ENCODE measurements at regions not wholly inside any gene's neighbourhood (a gene's known extent, or its start where the extent isn't known, plus 50 kb on each side); places are given as distances from the start of the nearest gene placed in this dataset.

DNA sequence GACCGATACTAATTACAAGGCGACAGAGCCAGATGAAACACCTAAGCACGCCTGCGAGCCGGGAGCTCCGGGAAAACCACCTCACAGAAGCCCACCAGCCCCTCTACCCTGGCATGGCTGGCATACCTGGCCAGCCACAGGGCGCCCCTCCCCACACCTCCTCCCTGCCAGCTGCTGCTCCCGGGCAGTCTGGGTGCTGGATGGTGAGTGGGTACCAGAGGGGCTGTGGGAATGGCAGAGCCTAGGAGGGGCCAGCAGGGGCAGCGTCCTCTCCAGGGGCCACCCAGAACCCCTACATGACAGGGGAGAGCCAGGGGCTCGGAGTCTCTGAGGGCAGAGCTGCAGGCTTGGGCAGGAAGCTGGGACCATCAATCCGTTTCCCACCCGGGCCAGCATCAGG lies 58.7 kb upstream of the GPC1 start:
- in situ Hi-C loops (cut with MboI; ENCODE audit: low pct_ligation_motif_present in 1 of 4, low pct_unique_long_range_greater_than_20kb in 1 of 4, low sequenced_read_pairs in 3 of 4), result no loop called here

DNA sequence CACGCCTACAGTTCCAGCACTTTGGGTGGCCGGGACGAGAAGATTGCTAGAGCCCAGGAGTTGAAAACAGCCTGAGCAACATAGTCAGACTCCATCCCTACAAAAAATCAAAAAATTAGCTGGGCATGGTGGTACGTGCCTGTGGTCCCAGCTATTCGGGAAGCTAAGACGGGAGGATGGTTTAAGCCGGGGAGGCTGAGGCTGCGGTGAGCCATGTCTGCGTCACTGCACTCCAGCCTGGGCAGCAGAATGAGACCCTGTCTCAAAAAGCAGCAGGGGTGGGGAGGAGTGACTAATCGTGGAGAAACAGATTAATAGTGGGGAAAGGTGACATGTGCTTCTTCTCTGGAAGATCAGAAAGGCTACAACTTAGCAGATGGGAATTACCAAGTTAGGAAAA lies 58.1 kb upstream of the GPC1 start:
- 78 to 81% methylated on average over 7 to 10 of the region's 10 CpGs for WGBS, 2 donors (ENCODE audit: low coverage in 1 of 2)

More for the DNA sequence above, 58.7 kb upstream of the GPC1 start:
- intact Hi-C loops (cut with DNase I; ENCODE audit: low total_unique reads), result no loop called here
- H3K4me3 ChIP-seq, result no peak overlapping the region
- peaks cover 3 to 12% (median 8%) of the 10 kb centered on the region in 4 donors for H3K4me1 ChIP-seq
- no peaks in the 10 kb centered on the region for H3K9me3 ChIP-seq
- no peaks in the 10 kb centered on the region for H3K36me3 ChIP-seq
- DNase-seq, result no peak
- H3K27me3 ChIP-seq, result no peaks in the 10 kb centered on the region
- H3K27ac ChIP-seq, result no peak overlapping the region
- WGBS, 2 donors (ENCODE audit: low coverage in 1 of 2), result 76% methylated on average over 12 of the region's 12 CpGs; no CpG with 5 or more reads in 1 of the 2 donors
- TF ChIP-seq POLR2AphosphoS5 (IDR thresholded peaks at IDR 0.05) (no peak), EP300 (IDR thresholded peaks at IDR 0.05; ENCODE audit: low read depth) (no peak), POLR2A (IDR thresholded peaks at IDR 0.05) (no peak)
- TF ChIP-seq, protein P1, sequence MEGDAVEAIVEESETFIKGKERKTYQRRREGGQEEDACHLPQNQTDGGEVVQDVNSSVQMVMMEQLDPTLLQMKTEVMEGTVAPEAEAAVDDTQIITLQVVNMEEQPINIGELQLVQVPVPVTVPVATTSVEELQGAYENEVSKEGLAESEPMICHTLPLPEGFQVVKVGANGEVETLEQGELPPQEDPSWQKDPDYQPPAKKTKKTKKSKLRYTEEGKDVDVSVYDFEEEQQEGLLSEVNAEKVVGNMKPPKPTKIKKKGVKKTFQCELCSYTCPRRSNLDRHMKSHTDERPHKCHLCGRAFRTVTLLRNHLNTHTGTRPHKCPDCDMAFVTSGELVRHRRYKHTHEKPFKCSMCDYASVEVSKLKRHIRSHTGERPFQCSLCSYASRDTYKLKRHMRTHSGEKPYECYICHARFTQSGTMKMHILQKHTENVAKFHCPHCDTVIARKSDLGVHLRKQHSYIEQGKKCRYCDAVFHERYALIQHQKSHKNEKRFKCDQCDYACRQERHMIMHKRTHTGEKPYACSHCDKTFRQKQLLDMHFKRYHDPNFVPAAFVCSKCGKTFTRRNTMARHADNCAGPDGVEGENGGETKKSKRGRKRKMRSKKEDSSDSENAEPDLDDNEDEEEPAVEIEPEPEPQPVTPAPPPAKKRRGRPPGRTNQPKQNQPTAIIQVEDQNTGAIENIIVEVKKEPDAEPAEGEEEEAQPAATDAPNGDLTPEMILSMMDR (IDR thresholded peaks at IDR 0.05), result no peak

DNA sequence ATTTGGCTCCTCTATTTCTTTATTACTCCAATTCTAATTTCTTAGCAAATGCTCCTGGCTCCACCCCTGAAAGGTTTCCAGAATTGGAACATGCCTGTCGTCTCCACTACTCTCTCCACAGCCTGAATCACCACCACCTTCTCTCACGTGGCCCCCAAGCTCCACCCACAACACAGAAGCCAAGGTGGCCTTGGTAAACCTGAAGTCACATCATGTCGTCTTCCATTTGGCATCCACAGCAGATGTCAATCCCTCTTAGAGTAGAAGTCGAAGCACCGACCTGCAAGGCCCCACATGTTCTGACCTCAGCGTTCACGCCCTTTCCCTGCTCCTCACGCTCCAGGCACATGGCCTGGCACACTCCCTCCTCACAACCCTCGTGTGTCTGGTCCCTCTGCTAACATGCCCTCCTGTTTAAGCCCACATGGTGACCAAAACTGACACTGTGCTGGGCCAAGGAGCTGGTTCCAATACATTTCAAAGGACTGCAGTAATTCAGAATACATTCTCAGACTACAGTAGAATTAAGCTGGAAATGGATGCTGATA lies 56.3 kb upstream of the GPC1 start:
- Histone ChIP-seq H3K4me3 (no peak overlapping the region), H3K27me3 (no peaks in the 10 kb centered on the region), H3K27ac (no peak overlapping the region), H3K9me3 (no peaks in the 10 kb centered on the region), H3K4me1 (peaks cover 0 to 6% (median 3%) of the 10 kb centered on the region in 4 donors), H3K36me3 (no peaks in the 10 kb centered on the region)
- DNase-seq, result no peak
- WGBS, 2 donors (ENCODE audit: low coverage in 1 of 2), result 62 to 68% methylated on average over 8 to 9 of the region's 9 CpGs
- in situ Hi-C loops (cut with MboI; ENCODE audit: low pct_ligation_motif_present in 1 of 4, low pct_unique_long_range_greater_than_20kb in 1 of 4, low sequenced_read_pairs in 3 of 4), result no loop called here
- intact Hi-C loops (cut with DNase I; ENCODE audit: low total_unique reads), result no loop called here
- TF ChIP-seq EP300 (IDR thresholded peaks at IDR 0.05; ENCODE audit: low read depth) (no peak), POLR2A (IDR thresholded peaks at IDR 0.05) (no peak), POLR2AphosphoS5 (IDR thresholded peaks at IDR 0.05) (no peak)
- TF ChIP-seq, protein P1 (IDR thresholded peaks at IDR 0.05), result no peak

More for the DNA sequence above, 58.1 kb upstream of the GPC1 start:
- Histone ChIP-seq H3K4me3 (no peak overlapping the region), H3K27ac (no peak overlapping the region), H3K4me1 (peaks cover 3 to 12% (median 8%) of the 10 kb centered on the region in 4 donors), H3K9me3 (no peaks in the 10 kb centered on the region), H3K36me3 (no peaks in the 10 kb centered on the region), H3K27me3 (no peaks in the 10 kb centered on the region)
- intact Hi-C loops (cut with DNase I; ENCODE audit: low total_unique reads), result no loop called here
- TF ChIP-seq POLR2AphosphoS5 (IDR thresholded peaks at IDR 0.05) (no peak), POLR2A (IDR thresholded peaks at IDR 0.05) (no peak), EP300 (IDR thresholded peaks at IDR 0.05; ENCODE audit: low read depth) (no peak)
- TF ChIP-seq, protein P1 (IDR thresholded peaks at IDR 0.05), result no peak
- DNase-seq, result no peak
- in situ Hi-C loops (cut with MboI; ENCODE audit: low pct_ligation_motif_present in 1 of 4, low pct_unique_long_range_greater_than_20kb in 1 of 4, low sequenced_read_pairs in 3 of 4), result no loop called here

DNA sequence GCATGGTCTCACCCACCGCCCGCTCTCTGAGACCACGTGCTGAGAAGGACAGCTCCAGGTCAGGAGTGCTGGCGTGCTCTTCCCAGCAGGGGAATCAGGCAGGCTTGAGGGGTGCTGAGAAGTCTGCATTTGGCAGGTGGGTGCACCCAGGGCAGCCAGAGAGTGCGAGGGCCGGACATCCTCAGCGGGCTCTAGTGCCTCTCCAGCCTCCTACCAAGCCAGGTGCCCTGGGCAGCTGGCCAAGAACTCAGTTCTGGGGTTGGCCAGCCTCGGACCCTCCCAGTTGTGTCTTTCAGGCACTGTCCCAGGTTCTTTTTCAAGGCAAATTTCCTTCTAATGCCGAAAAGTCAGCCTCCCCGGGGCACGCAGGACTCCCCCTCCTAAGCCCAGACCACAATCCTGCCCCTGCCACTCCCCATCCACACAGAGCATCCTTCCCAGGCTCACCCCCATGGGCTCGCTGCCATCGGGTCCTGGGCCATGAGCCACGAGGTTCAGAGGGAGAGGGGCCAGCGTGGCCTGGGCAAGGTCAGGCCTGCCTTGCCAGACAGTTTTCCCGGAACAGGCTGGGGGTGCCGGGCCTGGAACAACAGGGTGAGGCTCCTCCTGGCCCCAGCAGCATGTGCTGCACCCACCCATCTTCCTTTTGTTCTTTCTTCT lies 52.2 kb upstream of the GPC1 start:
- in situ Hi-C loops (cut with MboI; ENCODE audit: low pct_ligation_motif_present in 1 of 4, low pct_unique_long_range_greater_than_20kb in 1 of 4, low sequenced_read_pairs in 3 of 4), result no loop called here
- H3K4me1 ChIP-seq, result peaks cover 0 to 4% (median 0%) of the 10 kb centered on the region in 4 donors
- TF ChIP-seq, protein P1 (IDR thresholded peaks at IDR 0.05), result no peak
- TF ChIP-seq POLR2AphosphoS5 (IDR thresholded peaks at IDR 0.05), result no peak
- no peak for TF ChIP-seq POLR2A (IDR thresholded peaks at IDR 0.05)
- no peak for TF ChIP-seq EP300 (IDR thresholded peaks at IDR 0.05; ENCODE audit: low read depth)
- H3K4me3 ChIP-seq, result no peak overlapping the region
- intact Hi-C loops (cut with DNase I; ENCODE audit: low total_unique reads), result no loop called here
- no peak overlapping the region for H3K27ac ChIP-seq
- no peaks in the 10 kb centered on the region for H3K27me3 ChIP-seq
- no peaks in the 10 kb centered on the region for H3K9me3 ChIP-seq
- DNase-seq, result no peak
- H3K36me3 ChIP-seq, result no peaks in the 10 kb centered on the region
- WGBS, 2 donors (ENCODE audit: low coverage in 1 of 2), result 83% methylated on average over 16 of the region's 17 CpGs; no CpG with 5 or more reads in 1 of the 2 donors
